ENCODE measurements at regions not wholly inside any gene's neighbourhood (a gene's known extent, or its start where the extent isn't known, plus 50 kb on each side); places are given as distances from the start of the nearest gene placed in this dataset.
A peak's percentile ranks its signal among the peaks of the same experiment; 100 is the strongest.

GRCh38 chr20:58054082-58054779 lies 174.2 kb downstream of the ANKRD60 start:
- H3K27me3 Mint-ChIP-seq, result peaks cover 59% of the 10 kb centered on the region
- no peak overlapping the region for H3K27ac Mint-ChIP-seq
- ATAC-seq, result no peak
- no peaks in the 10 kb centered on the region for H3K36me3 Mint-ChIP-seq
- H3K4me1 Mint-ChIP-seq, result no peaks in the 10 kb centered on the region
- H3K4me3 Mint-ChIP-seq, result no peak overlapping the region
- H3K9me3 Mint-ChIP-seq, result peaks cover 11% of the 10 kb centered on the region

DNA sequence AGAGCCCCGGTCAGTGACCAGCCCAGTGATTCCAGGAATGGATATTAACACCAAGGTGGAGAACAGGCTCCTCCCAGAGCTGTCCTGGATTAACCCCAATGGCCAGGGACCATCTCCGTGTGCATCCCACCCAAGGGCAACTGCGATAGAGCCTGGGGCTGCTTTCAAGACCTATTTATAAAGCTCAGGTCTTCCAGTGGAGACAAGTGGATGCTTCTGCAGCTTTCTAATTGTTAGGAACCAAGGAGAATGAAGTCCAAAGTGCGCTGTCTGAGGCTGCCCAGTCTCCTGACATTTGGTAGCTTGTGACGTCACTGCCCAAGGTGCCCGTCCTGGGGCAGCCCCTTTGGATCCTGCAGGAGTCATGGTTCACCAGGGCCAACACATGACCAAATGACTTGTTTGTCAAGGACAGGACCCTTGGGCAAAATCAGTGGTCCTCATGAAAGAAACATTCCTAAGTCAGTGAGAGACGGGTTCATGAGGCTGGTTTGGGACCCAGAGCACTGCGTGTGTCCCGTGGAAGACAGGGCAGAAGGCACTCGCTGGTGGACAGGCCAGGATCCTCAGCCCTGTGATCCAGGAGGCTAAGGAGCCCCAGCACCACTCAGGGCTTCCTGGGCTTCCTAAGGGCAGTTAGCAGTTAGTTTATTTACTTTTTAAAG lies 174.9 kb downstream of the ANKRD60 start:
- H3K36me3 Mint-ChIP-seq, result no peaks in the 10 kb centered on the region
- peaks cover 11% of the 10 kb centered on the region for H3K9me3 Mint-ChIP-seq
- peaks cover 59% of the 10 kb centered on the region for H3K27me3 Mint-ChIP-seq
- H3K4me1 Mint-ChIP-seq, result no peaks in the 10 kb centered on the region
- no peak overlapping the region for H3K4me3 Mint-ChIP-seq
- ATAC-seq, result no peak
- H3K27ac Mint-ChIP-seq, result no peak overlapping the region

DNA sequence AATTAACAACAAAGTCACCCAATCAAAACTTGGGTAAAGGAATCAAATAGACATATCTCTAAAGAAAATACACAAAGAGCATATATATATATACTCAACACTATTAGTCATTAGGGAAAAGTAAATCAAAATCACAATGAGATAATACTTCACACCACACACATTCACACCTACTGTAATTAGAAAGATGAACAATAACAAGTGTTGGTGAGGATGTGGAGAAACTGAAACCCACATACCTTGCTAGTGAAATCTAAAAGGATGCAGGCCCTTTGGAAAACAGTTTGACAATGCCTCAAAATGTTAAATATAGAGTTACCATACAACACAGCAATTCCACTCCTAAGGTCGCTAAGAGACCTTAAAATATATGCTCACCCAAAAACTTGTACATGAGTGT lies 177.1 kb downstream of the ANKRD60 start:
- Mint-ChIP-seq H3K9me3 (peaks cover 11% of the 10 kb centered on the region), H3K36me3 (no peaks in the 10 kb centered on the region), H3K27me3 (peaks cover 57% of the 10 kb centered on the region), H3K4me3 (no peak overlapping the region), H3K4me1 (peaks cover 4% of the 10 kb centered on the region), H3K27ac (no peak overlapping the region)
- ATAC-seq, result no peak

DNA sequence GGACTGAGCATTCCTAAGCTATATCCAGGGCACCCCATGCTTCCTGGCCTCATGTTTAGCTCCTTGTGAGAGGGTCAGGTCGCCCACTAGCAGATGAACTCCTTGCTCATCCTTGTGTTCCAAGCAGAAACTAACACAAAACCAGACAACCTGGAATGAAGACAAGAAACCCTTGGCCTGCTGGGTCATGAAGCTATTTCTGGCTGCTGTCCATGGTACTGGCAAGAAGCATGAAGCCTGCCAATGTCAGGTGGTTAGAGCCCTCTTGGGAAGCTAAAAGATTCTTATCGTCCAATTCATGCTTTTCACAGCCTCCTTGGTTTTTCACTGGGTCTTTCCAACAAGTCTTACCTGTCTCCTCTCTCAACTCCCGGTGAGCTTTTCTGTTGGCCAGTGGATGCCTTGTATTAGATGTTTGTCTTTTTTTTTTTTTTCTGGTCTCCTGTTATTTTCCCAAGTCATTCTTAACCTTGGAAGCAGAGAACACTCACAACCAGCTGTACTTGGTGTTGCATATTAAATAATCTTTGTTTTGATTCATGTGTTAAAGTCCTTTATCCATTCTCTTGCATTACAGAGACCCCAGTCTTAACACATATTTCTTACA lies 180.3 kb downstream of the ANKRD60 start:
- Mint-ChIP-seq H3K36me3 (no peaks in the 10 kb centered on the region), H3K27me3 (peaks cover 50% of the 10 kb centered on the region), H3K9me3 (peaks cover 11% of the 10 kb centered on the region), H3K4me3 (no peak overlapping the region), H3K27ac (no peak overlapping the region), H3K4me1 (peaks cover 4% of the 10 kb centered on the region)
- no peak for ATAC-seq

- peaks cover 4% of the 10 kb centered on the region for H3K4me1 Mint-ChIP-seq
- no peak overlapping the region for H3K4me3 Mint-ChIP-seq
- H3K36me3 Mint-ChIP-seq, result no peaks in the 10 kb centered on the region
- no peak overlapping the region for H3K27ac Mint-ChIP-seq
- peaks cover 7% of the 10 kb centered on the region for H3K9me3 Mint-ChIP-seq
- peaks cover 48% of the 10 kb centered on the region for H3K27me3 Mint-ChIP-seq
- ATAC-seq, result no peak
Observed at GRCh38 chr20:58046311-58046710, 182.1 kb downstream of the ANKRD60 start.

DNA sequence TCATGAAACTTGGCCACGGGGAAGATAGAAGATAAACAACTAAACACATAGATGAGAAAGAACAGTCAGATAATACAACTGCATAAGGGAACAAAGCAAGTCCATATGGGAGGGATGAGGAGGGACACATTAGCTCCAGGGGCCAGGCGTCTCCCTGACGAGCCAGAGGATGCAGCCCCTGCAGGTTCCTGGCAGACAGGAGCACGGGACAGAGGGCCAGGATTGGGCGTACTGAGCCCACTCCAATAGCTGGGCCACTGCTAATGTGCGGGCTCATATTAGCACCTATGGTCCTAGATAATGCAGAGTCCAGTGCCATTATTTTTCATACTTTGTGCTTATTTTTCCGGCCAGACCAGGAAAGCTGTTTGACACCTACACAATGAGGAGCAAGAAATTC lies 182.9 kb downstream of the ANKRD60 start:
- H3K27ac Mint-ChIP-seq, result no peak overlapping the region
- H3K4me1 Mint-ChIP-seq, result peaks cover 4% of the 10 kb centered on the region
- ATAC-seq, result no peak
- no peak overlapping the region for H3K4me3 Mint-ChIP-seq
- H3K27me3 Mint-ChIP-seq, result peaks cover 48% of the 10 kb centered on the region
- peaks cover 7% of the 10 kb centered on the region for H3K9me3 Mint-ChIP-seq
- H3K36me3 Mint-ChIP-seq, result no peaks in the 10 kb centered on the region

DNA sequence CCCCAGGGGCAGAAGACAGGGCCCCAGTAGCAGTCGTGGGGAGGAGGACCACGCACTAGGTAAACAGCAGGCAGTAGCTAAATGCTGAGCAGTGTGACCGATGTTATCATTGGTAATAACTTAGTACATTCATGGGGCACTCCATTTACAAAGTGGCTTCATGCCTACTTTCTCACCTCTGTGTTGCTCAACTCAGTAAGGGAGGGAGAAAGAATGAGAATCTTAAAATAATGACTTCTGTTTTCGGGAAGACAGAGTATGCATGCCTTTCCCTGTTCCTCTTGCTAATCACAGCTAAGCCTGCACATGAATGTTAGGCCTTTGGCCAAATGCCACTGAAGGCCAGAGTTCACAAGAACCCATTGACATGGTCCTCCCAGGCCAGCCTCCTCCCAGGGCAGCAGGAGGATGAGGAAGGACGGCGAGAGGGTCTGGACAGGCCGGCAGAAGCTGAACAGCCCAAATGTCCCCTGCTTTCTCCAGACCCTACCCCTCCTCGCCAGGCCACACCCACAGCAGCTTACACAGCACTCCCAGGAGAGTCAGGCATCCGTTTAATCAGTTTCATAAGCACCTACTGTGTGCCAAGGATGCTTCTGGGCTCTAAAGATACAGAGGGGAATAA lies 183.4 kb downstream of the ANKRD60 start:
- no peak overlapping the region for H3K27ac Mint-ChIP-seq
- peaks cover 4% of the 10 kb centered on the region for H3K4me1 Mint-ChIP-seq
- H3K36me3 Mint-ChIP-seq, result no peaks in the 10 kb centered on the region
- H3K4me3 Mint-ChIP-seq, result no peak overlapping the region
- peaks cover 2% of the 10 kb centered on the region for H3K9me3 Mint-ChIP-seq
- H3K27me3 Mint-ChIP-seq, result peaks cover 53% of the 10 kb centered on the region
- ATAC-seq, result no peak

- no peak for ATAC-seq
- Mint-ChIP-seq H3K27ac (no peak overlapping the region), H3K4me3 (no peak overlapping the region), H3K27me3 (peaks cover 59% of the 10 kb centered on the region), H3K9me3 (no peaks in the 10 kb centered on the region), H3K36me3 (no peaks in the 10 kb centered on the region), H3K4me1 (peaks cover 4% of the 10 kb centered on the region)
Observed at GRCh38 chr20:58044286-58044685, 184.2 kb downstream of the ANKRD60 start.

- Mint-ChIP-seq H3K27ac (no peak overlapping the region), H3K9me3 (peaks cover 2% of the 10 kb centered on the region), H3K27me3 (peaks cover 59% of the 10 kb centered on the region), H3K36me3 (no peaks in the 10 kb centered on the region), H3K4me1 (peaks cover 4% of the 10 kb centered on the region), H3K4me3 (no peak overlapping the region)
- no peak for ATAC-seq
Observed at GRCh38 chr20:58043236-58044140, 185.0 kb downstream of the ANKRD60 start.

- H3K9me3 Mint-ChIP-seq, result peaks cover 4% of the 10 kb centered on the region
- H3K4me3 Mint-ChIP-seq, result no peak overlapping the region
- H3K27ac Mint-ChIP-seq, result no peak overlapping the region
- peaks cover 58% of the 10 kb centered on the region for H3K27me3 Mint-ChIP-seq
- no peak for ATAC-seq
- peaks cover 4% of the 10 kb centered on the region for H3K4me1 Mint-ChIP-seq
- H3K36me3 Mint-ChIP-seq, result no peaks in the 10 kb centered on the region
Observed at GRCh38 chr20:58042591-58042990, 185.9 kb downstream of the ANKRD60 start.

DNA sequence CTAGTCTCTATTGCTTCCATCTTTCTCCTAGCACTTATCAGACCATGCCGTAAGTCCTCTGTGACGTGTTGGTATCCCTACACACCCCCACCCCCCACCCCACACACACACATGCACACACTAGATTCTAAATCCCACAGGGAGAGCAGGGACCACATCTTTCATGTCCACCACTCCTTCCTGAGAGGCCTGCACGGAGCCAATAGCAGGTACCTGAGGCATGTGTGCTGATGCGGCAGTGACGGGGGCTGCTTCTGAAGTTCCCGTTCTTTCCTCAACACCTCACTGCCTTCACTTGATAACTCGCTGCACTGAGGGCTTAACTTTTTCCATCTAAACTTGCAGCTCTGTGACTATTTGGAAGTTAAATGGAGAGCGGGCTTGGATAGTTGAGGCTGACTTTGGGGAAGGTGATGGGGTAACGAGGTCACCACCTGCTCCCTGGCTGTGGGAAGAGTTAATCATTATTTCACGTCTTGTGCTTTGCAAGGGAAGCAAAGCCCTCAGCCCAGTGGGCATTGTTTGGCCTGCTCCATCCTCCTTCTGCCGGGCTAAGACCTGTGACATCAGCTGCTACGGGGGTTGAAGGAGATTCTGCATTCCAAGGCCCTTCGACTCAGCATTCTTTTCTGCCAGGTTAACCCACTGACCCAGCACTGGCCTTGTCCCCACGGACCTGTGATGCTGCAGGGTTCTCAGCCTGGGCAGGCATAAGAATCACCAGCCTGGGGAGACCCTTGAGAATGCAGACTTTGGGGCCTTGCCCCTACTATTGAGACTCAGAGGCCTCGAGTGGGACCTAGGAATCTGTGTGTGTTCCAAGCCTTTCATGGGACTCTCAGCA lies 187.8 kb downstream of the ANKRD60 start:
- Mint-ChIP-seq H3K9me3 (peaks cover 4% of the 10 kb centered on the region), H3K36me3 (no peaks in the 10 kb centered on the region), H3K4me1 (no peaks in the 10 kb centered on the region), H3K4me3 (no peak overlapping the region), H3K27me3 (peaks cover 41% of the 10 kb centered on the region), H3K27ac (no peak overlapping the region)
- no peak for ATAC-seq

DNA sequence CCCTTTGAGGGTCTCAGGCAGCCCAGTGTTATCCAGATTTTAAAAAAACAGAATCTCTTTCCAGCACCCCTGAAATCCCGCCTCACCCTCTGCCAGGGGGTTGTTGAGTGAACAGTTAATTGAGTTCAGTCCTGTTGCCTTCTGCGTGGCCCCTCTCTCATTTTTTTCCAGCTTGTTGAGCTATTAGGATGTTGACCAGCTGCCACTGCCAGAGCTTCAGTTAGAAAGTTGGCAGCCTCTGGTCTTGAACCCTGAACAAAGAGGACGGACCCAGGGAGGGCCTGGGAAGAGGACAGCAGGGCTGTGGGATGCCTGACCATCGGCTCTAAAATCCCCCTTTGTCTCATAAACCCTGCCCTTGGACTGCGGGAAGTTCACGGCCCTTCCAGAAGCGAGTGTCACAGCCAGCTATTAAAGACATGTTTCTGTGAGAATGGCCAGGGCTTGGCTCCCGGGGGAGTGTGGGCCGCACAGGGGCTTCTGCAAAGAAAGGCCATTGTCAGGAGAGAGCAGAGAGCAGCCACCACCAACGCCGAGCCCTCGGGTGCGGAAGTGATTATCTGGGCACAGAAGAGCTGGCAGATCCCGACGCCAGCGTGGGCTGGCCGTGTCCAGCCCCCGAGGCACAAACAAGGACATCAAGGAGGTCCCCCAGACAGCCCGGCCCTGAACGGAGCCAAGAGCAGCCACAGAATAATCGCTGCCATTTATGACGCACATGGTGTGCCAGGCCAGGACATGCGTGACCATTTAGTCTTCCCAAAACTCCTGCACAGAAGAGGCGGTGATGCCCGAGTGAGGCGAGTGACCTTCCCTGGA lies 189.0 kb downstream of the ANKRD60 start:
- H3K9me3 Mint-ChIP-seq, result peaks cover 4% of the 10 kb centered on the region
- no peaks in the 10 kb centered on the region for H3K4me1 Mint-ChIP-seq
- peaks cover 40% of the 10 kb centered on the region for H3K27me3 Mint-ChIP-seq
- ATAC-seq, result no peak
- H3K4me3 Mint-ChIP-seq, result no peak overlapping the region
- no peak overlapping the region for H3K27ac Mint-ChIP-seq
- no peaks in the 10 kb centered on the region for H3K36me3 Mint-ChIP-seq

GRCh38 chr20:58038123-58038654 lies 190.3 kb downstream of the ANKRD60 start:
- Mint-ChIP-seq H3K4me1 (no peaks in the 10 kb centered on the region), H3K36me3 (no peaks in the 10 kb centered on the region), H3K4me3 (no peak overlapping the region), H3K9me3 (peaks cover 8% of the 10 kb centered on the region), H3K27ac (no peak overlapping the region), H3K27me3 (peaks cover 40% of the 10 kb centered on the region)
- ATAC-seq, result peak; percentile 41
